GM19438 (cell line): ENCODE measurements at regions not wholly inside any gene's neighbourhood (a gene's known extent, or its start where the extent isn't known, plus 50 kb on each side); places are given as distances from the start of the nearest gene placed in this dataset.

Experiments
- ATAC-seq: cut with Tn5 transposase; IDR thresholded peaks from one replicate; pipeline ENCODE4 v1.9.1; 2021; ENCODE audit warnings: low read depth; ENCODE audit not compliant: unreplicated experiment

- no peak for ATAC-seq
Measured at GRCh38 chr1:168991667-168992475, 114.6 kb upstream of the ATP1B1 start.

- no peak for ATAC-seq
Measured at GRCh38 chr1:169001353-169001752, 105.1 kb upstream of the ATP1B1 start.

GRCh38 chr1:169003864-169004516, 102.5 kb upstream of the ATP1B1 start:
- no peak for ATAC-seq

- ATAC-seq, result no peak
Measured at GRCh38 chr1:169005776-169006175, 100.7 kb upstream of the ATP1B1 start.

- no peak for ATAC-seq
Measured at GRCh38 chr1:169009666-169010065, 96.8 kb upstream of the ATP1B1 start.

- ATAC-seq, result peak; percentile 62
Measured at GRCh38 chr1:169012416-169012815, 94.1 kb upstream of the ATP1B1 start.

GRCh38 chr1:169013821-169014220, 92.7 kb upstream of the ATP1B1 start:
- ATAC-seq, result no peak

GRCh38 chr1:169015464-169015863, 91.0 kb upstream of the ATP1B1 start:
- no peak for ATAC-seq

- no peak for ATAC-seq
Measured at GRCh38 chr1:169018751-169019150, 87.7 kb upstream of the ATP1B1 start.

GRCh38 chr1:169019419-169020058, 87.0 kb upstream of the ATP1B1 start:
- ATAC-seq, result no peak

- ATAC-seq, result no peak
Measured at GRCh38 chr1:169020684-169021083, 85.8 kb upstream of the ATP1B1 start.

GRCh38 chr1:169022648-169023047, 83.8 kb upstream of the ATP1B1 start:
- ATAC-seq, result no peak

- ATAC-seq, result no peak
Measured at GRCh38 chr1:169024255-169024654, 82.2 kb upstream of the ATP1B1 start.

- peak; percentile 84 for ATAC-seq
Measured at GRCh38 chr1:169024800-169025271, 81.7 kb upstream of the ATP1B1 start.

- no peak for ATAC-seq
Measured at GRCh38 chr1:169025412-169025811, 81.1 kb upstream of the ATP1B1 start.

GRCh38 chr1:169027607-169028320, 78.7 kb upstream of the ATP1B1 start:
- peak; percentile 54 for ATAC-seq

GRCh38 chr1:169031566-169032224, 74.8 kb upstream of the ATP1B1 start:
- no peak for ATAC-seq

GRCh38 chr1:169041366-169041765, 65.1 kb upstream of the ATP1B1 start:
- no peak for ATAC-seq

GRCh38 chr1:169042377-169042776, 64.1 kb upstream of the ATP1B1 start:
- ATAC-seq, result no peak

- ATAC-seq, result peak; percentile 3
Measured at GRCh38 chr1:169043823-169044222, 62.7 kb upstream of the ATP1B1 start.
